Endothelial cell of umbilical vein (primary cell): ENCODE measurements at regions not wholly inside any gene's neighbourhood (a gene's known extent, or its start where the extent isn't known, plus 50 kb on each side); places are given as distances from the start of the nearest gene placed in this dataset.

ENCODE experiments used
- BruUV-seq: library from RNA; stranded (reverse); fragments of 400-500 nt; replicated peaks from 2 replicates; lab custom pipeline; 2021; lab: Mats Ljungman, UMichigan
- CTCF ChIA-PET: fragments of 300-600, 350-600 bp; sonication (Branson Sonifier 250); formaldehyde crosslinking; loops from one replicate; lab custom pipeline; 2021; ENCODE audit warnings: antibody characterized with exemption, inconsistent platforms; lab: Charles Lee
- POLR2A ChIA-PET: fragments of 300-600, 350-600 bp; sonication (Branson Sonifier 250); formaldehyde crosslinking; loops from one replicate; lab custom pipeline; 2021; ENCODE audit warnings: antibody characterized with exemption, inconsistent platforms; lab: Charles Lee
- DNase-seq: peaks from one replicate; pipeline ENCODE4 v3.0.0-alpha.2; 2011; ENCODE audit warnings: low read depth, low spot score
- FAIRE-seq: peaks from 2 replicates; lab custom pipeline; 2011; peaks lifted over from hg19 to GRCh38; lab: Jason Lieb, UNC
- H2AFZ ChIP-seq: 2 replicates; pipeline ENCODE4 v1.6.0; 2012; ENCODE audit warnings: low read depth, low read length, control low read depth, inconsistent platforms
- H3K27ac ChIP-seq: 2 replicates; pipeline ENCODE4 v1.5.1; 2011; ENCODE audit warnings: low read depth, mild to moderate bottlenecking, control low read depth, low read length, moderate library complexity; ENCODE audit not compliant: insufficient read depth
- H3K27me3 ChIP-seq, 2 experiments: 2 replicates each; pipeline versions ENCODE4 v1.6.0 to v1.6.1; 2011; ENCODE audit warnings: low read length in 2 of 2, mixed read lengths in 1 of 2; ENCODE audit not compliant: control insufficient read depth in 2 of 2, insufficient read depth in 2 of 2
- H3K36me3 ChIP-seq, 2 experiments: 2 replicates in 1 of 2; 3 replicates in 1 of 2; pipeline ENCODE4 v1.5.1; 2011; ENCODE audit warnings: low read length in 2 of 2, mild to moderate bottlenecking in 1 of 2, moderate library complexity in 1 of 2; ENCODE audit not compliant: control insufficient read depth in 2 of 2, insufficient read depth in 2 of 2; ENCODE audit errors: extremely low read depth in 1 of 2
- H3K4me1 ChIP-seq: 3 replicates; pipeline ENCODE4 v1.5.1; 2011; ENCODE audit warnings: mild to moderate bottlenecking, low read length; ENCODE audit not compliant: control insufficient read depth, insufficient read depth; ENCODE audit errors: extremely low read depth
- H3K4me2 ChIP-seq: 2 replicates; pipeline ENCODE4 v1.6.1; 2011; ENCODE audit warnings: low read length, control low read depth, mixed read lengths; ENCODE audit not compliant: insufficient read depth
- H3K4me3 ChIP-seq, 3 experiments: fragments of 200-600 bp in 1 of 3; sonication (generic), shearing (Covaris generic) in 1 of 3; replicated peaks in 1 of 3; 2 replicates each; pipeline ENCODE4 v1.5.1; 2011 to 2016; ENCODE audit warnings: control low read depth in 3 of 3, low read length in 3 of 3, mild to moderate bottlenecking in 2 of 3, inconsistent platforms in 1 of 3, low read depth in 1 of 3, moderate library complexity in 1 of 3; ENCODE audit not compliant: insufficient read depth in 1 of 3
- H3K79me2 ChIP-seq: 2 replicates; pipeline ENCODE4 v1.6.0; 2012; ENCODE audit warnings: low read length, inconsistent platforms; ENCODE audit not compliant: control insufficient read depth, insufficient read depth
- H3K9ac ChIP-seq: replicated peaks from 2 replicates; pipeline ENCODE3; 2011; ENCODE audit warnings: low read length, control low read depth; ENCODE audit not compliant: insufficient read depth; ENCODE audit errors: extremely low read depth
- H3K9me1 ChIP-seq: replicated peaks from 3 replicates; pipeline ENCODE4 v1.6.0; 2011; ENCODE audit warnings: mild to moderate bottlenecking, low read length; ENCODE audit not compliant: control insufficient read depth, insufficient read depth; ENCODE audit errors: extremely low read depth
- H3K9me3 ChIP-seq: replicated peaks from 2 replicates; pipeline ENCODE4 v1.5.1; 2012; ENCODE audit warnings: low read length, inconsistent platforms; ENCODE audit not compliant: control insufficient read depth, insufficient read depth
- H4K20me1 ChIP-seq: replicated peaks from 2 replicates; pipeline ENCODE3; 2011; ENCODE audit warnings: mild to moderate bottlenecking, low read length; ENCODE audit not compliant: control insufficient read depth, insufficient read depth; ENCODE audit errors: extremely low read depth
- CTCF ChIP-seq, 2 donors: IDR thresholded peaks; 1 replicate in 1 of 2; 2 replicates in 1 of 2; pipeline ENCODE4 v1.5.1; 2011; ENCODE audit warnings: low read length in 2 of 2, mild to moderate bottlenecking in 2 of 2, moderate library complexity in 2 of 2, control low read depth in 1 of 2, inconsistent platforms in 1 of 2, low read depth in 1 of 2; ENCODE audit not compliant: insufficient read depth in 1 of 2; ENCODE audit errors: extremely low read depth in 1 of 2
- EZH2 ChIP-seq: IDR thresholded peaks from 2 replicates; pipeline ENCODE4 v1.6.1; 2012; ENCODE audit warnings: borderline replicate concordance, low read depth, mild to moderate bottlenecking, moderate library complexity, low read length, inconsistent platforms; ENCODE audit not compliant: severe bottlenecking
- FOS ChIP-seq: IDR thresholded peaks from 2 replicates; pipeline ENCODE4 v1.6.1; 2011; ENCODE audit warnings: mild to moderate bottlenecking, low read length, moderate library complexity, borderline replicate concordance; ENCODE audit not compliant: insufficient read depth
- GATA2 ChIP-seq: IDR thresholded peaks from 2 replicates; pipeline ENCODE4 v1.7.0; 2011; ENCODE audit warnings: low read depth, mild to moderate bottlenecking, moderate library complexity, mixed read lengths, low read length; ENCODE audit not compliant: insufficient read length, insufficient read depth
- JUN ChIP-seq: IDR thresholded peaks from 2 replicates; pipeline ENCODE4 v1.6.1; 2011; ENCODE audit warnings: borderline replicate concordance, low read depth; ENCODE audit not compliant: insufficient read length, insufficient read depth
- MAX ChIP-seq: IDR thresholded peaks from 2 replicates; pipeline ENCODE4 v1.6.1; 2011; ENCODE audit not compliant: insufficient read depth, insufficient read length
- MYC ChIP-seq: IDR thresholded peaks from one replicate; pipeline ENCODE4 v1.6.1; 2011; ENCODE audit warnings: mild to moderate bottlenecking, low read depth, low read length
- POLR2A ChIP-seq: IDR thresholded peaks from 2 replicates; pipeline ENCODE4 v1.6.1; 2012; ENCODE audit warnings: low read depth, mild to moderate bottlenecking, control low read depth, low read length
- POLR2AphosphoS5 ChIP-seq: IDR thresholded peaks from 2 replicates; pipeline ENCODE4 v1.6.1; 2012; ENCODE audit warnings: low read depth, mild to moderate bottlenecking, control low read depth, low read length, moderate library complexity; ENCODE audit not compliant: insufficient read depth
- dilution Hi-C: fragments of 300-500 bp; cut with MboI; formaldehyde crosslinking; loops from one replicate; pipeline ENCODE4 v1.15.0; 2019; ENCODE audit warnings: low sequenced_read_pairs; ENCODE audit not compliant: extremely low pct_ligation_motif_present
- intact Hi-C: fragments of 100-400 bp; cut with micrococcal nuclease; formaldehyde crosslinking; loops from one replicate; pipeline ENCODE4 v1.10.0; 2022

DNA sequence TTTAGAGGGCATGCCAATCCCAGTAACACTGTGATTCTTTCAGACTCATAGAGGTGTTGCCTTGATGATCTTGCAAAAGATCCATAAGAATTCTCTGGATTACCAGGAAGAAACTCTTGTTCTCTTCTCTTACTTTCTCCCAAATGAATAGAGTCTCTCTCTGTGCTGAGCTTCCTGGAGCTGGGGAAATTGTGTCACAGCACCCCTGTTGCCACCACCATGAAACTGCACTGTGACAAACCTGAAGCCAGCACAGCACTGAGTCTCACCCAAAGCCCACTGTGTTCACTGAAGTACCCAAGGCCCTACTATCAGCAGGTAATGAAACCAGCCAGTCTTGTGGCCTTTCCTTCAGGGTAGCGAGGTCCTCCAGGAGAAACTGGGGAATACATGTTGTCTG lies 332.7 kb upstream of the FGF16 start:
- H2AFZ ChIP-seq: no peak overlapping the region
- dilution Hi-C loops: no loop called here
- ChIA-PET POLR2A (no interaction called here), CTCF (no interaction called here)
- no peaks in the 10 kb centered on the region for H3K36me3 ChIP-seq
- TF ChIP-seq GATA2 (no peak), EZH2 (no peak), JUN (no peak), MAX (no peak), POLR2AphosphoS5 (no peak), CTCF (IDR thresholded peaks at IDR 0.05; ENCODE audit: extremely low read depth in 1 of 2, insufficient read depth in 1 of 2, low read depth in 1 of 2, low read length in 2 of 2) (no peak), FOS (no peak), POLR2A (no peak), MYC (no peak)
- H3K9me3 ChIP-seq: no peaks in the 10 kb centered on the region
- FAIRE-seq (no peak), DNase-seq (no peak)
- H4K20me1 ChIP-seq: no peaks in the 10 kb centered on the region
- H3K4me1 ChIP-seq: no peaks in the 10 kb centered on the region
- no peak overlapping the region for H3K4me2 ChIP-seq
- H3K9ac ChIP-seq: no peak overlapping the region
- H3K9me1 ChIP-seq: no peaks in the 10 kb centered on the region
- intact Hi-C loops: no loop called here
- H3K27me3 ChIP-seq: no peaks in the 10 kb centered on the region
- BruUV-seq: no TSS peak
- H3K4me3 ChIP-seq: no peak overlapping the region
- H3K79me2 ChIP-seq: no peaks in the 10 kb centered on the region
- no peak overlapping the region for H3K27ac ChIP-seq
